ENCODE measurements at regions not wholly inside any gene's neighbourhood (a gene's known extent, or its start where the extent isn't known, plus 50 kb on each side); places are given as distances from the start of the nearest gene placed in this dataset.

- H3K9ac ChIP-seq (ENCODE audit: extremely low read depth, low read length, poor library complexity, severe bottlenecking) = no peak overlapping the region
Observed at GRCh38 chr5:153439130-153439529, 51.3 kb upstream of the GRIA1 start.

More at GRCh38 chr5:153439130-153439529, 51.3 kb upstream of the GRIA1 start:
- Mint-ChIP-seq H3K36me3 (ENCODE audit: low read depth) (no peaks in the 10 kb centered on the region), H3K9me3 (no peaks in the 10 kb centered on the region), H3K27me3 (ENCODE audit: insufficient read depth) (no peaks in the 10 kb centered on the region), H3K27ac (no peak overlapping the region), H3K4me3 (no peak overlapping the region), H3K4me1 (peaks cover 6% of the 10 kb centered on the region)
- Histone ChIP-seq H3K27ac (ENCODE audit: low read depth, low read length) (no peak overlapping the region), H3K9me3 (ENCODE audit: control insufficient read depth, low read length) (no peaks in the 10 kb centered on the region), H3K36me3 (ENCODE audit: control insufficient read depth, insufficient read depth, low read length) (no peaks in the 10 kb centered on the region), H3K4me3 (ENCODE audit: low read length) (no peak overlapping the region), H3K4me1 (ENCODE audit: control insufficient read depth, insufficient read depth, low read length) (no peaks in the 10 kb centered on the region), H3K27me3 (ENCODE audit: control insufficient read depth, insufficient read depth, low read length, poor library complexity, severe bottlenecking) (no peaks in the 10 kb centered on the region)
- TF ChIP-seq CTCF (conservative IDR thresholded peaks at IDR 0.05) = no peak
- no peak for DNase-seq

All from endodermal cell (in vitro differentiated cells).